Sigmoid colon (tissue), 6 donors: ENCODE measurements at regions not wholly inside any gene's neighbourhood (a gene's known extent, or its start where the extent isn't known, plus 50 kb on each side); places are given as distances from the start of the nearest gene placed in this dataset.

Source experiments
- DNase-seq: peaks from one replicate; pipeline ENCODE4 v3.0.0-alpha.2; 2019
- H3K27ac ChIP-seq, 4 donors: fragments of 200-600 bp; sonication (generic); one replicate each; pipeline ENCODE4 v1.5.1; 2016 to 2019; ENCODE audit warnings: mild to moderate bottlenecking in 1 of 4
- H3K27me3 ChIP-seq, 3 donors: fragments of 200-600 bp; sonication (generic); one replicate each; pipeline ENCODE4 v1.5.1; 2019; ENCODE audit warnings: mild to moderate bottlenecking in 1 of 3
- H3K36me3 ChIP-seq, 4 donors: fragments of 200-600 bp; sonication (generic); one replicate each; pipeline ENCODE4 v1.5.1; 2016 to 2019
- H3K4me1 ChIP-seq, 4 donors: fragments of 200-600 bp; sonication (generic); one replicate each; pipeline ENCODE4 v1.5.1; 2017 to 2019
- H3K4me3 ChIP-seq, 4 donors: fragments of 200-600 bp; sonication (generic); one replicate each; pipeline ENCODE4 v1.5.1; 2017 to 2019; ENCODE audit warnings: mild to moderate bottlenecking in 2 of 4, moderate library complexity in 1 of 4
- H3K9me3 ChIP-seq, 4 donors: fragments of 200-600 bp in 3 of 4; sonication (generic) in 3 of 4; one replicate each; pipeline versions ENCODE4 v1.5.1 to v1.6.1; 2013 to 2019
- EP300 ChIP-seq, 4 donors: sonication (generic); formaldehyde crosslinking; IDR thresholded peaks; one replicate each; pipeline ENCODE4 v1.6.1; 2017; ENCODE audit warnings: antibody characterized with exemption in 4 of 4
- POLR2A ChIP-seq, 2 donors: fragments of 450-650 bp; IDR thresholded peaks; one replicate each; pipeline ENCODE4 v1.6.1; 2016; ENCODE audit warnings: antibody characterized with exemption in 2 of 2, mild to moderate bottlenecking in 2 of 2, moderate library complexity in 2 of 2
- POLR2AphosphoS5 ChIP-seq, 4 donors: sonication (generic); formaldehyde crosslinking; IDR thresholded peaks; one replicate each; pipeline ENCODE4 v1.6.1; 2017; ENCODE audit warnings: antibody characterized with exemption in 4 of 4
- WGBS, 2 donors: extraction: QIAGEN DNeasy Blood & Tissue Kit; methylation state at CpG; one replicate each; pipeline ENCODE4 v1.1.7; 2013; 5-methylcytosine and 5-hydroxymethylcytosine counted together
- intact Hi-C: fragments of 100-400 bp; cut with DNase I; formaldehyde crosslinking; loops from one replicate; pipeline ENCODE4 v1.15.1; 2023
- TF ChIP-seq, protein P1 (sequence below), 4 experiments: fragments of 450-650 bp in 3 of 4; fragments of 200-600 bp in 1 of 4; IDR thresholded peaks; one replicate each; pipeline ENCODE4 v1.5.1; 2016 to 2019; ENCODE audit warnings: antibody characterized with exemption in 4 of 4, mild to moderate bottlenecking in 3 of 4, moderate library complexity in 2 of 4
- donor health status: healthy with polysubstance abuse.
- donor health status: healthy.

DNA sequence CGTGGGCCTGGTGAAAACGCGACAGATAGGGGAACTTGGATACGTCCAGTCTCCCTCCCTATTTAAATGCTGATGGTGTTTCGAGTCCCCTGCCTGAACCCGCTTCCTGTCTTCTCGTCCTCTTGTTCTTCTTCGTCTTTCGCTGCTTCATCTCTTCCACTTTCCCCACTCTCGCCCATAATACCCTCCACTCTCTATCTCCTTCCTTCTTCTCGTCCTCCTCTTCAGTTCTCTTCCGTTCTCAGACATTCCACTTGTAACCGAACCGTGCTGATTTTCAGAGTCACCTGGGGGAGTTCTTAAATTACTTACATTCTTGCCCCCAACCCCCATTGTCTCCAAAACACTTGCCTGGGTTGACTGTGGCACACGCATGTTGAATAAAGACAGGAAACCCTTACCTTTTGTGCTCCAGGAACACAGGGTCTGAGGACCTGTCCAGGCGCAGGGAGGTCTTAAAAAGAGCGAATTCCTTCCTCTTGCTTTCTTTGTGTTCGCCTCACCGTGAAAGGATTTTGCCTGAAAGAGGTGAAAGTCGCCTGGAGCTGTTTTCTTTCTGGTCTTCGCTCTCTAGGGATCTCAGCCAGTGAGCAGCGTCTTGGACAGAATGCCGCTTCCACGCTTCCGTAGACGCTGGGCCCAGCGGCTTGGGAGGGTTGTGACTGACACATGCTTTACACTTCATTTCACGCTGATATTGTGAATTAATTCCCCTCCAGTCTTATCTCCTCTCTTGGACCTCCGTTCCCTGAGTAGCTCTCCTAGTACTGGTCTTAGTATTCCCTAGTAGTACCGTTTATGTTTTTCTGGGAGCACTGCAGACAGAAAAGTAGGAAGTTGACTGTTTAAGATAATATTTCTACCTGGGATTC, 184.0 kb downstream of the GPX5 start:
- Histone ChIP-seq H3K27ac (no peak overlapping the region), H3K9me3 (peaks cover 0 to 18% (median 8%) of the 10 kb centered on the region in 4 donors), H3K4me3 (no peak overlapping the region), H3K36me3 (no peaks in the 10 kb centered on the region), H3K27me3 (peaks cover 10 to 58% (median 14%) of the 10 kb centered on the region in 3 donors), H3K4me1 (no peaks in the 10 kb centered on the region)
- WGBS, 2 donors: 17 to 63% methylated on average over 30 of the region's 30 CpGs
- intact Hi-C loops: no loop called here
- no peak for DNase-seq
- TF ChIP-seq POLR2AphosphoS5 (IDR thresholded peaks at IDR 0.05): no peak
- TF ChIP-seq, protein P1, sequence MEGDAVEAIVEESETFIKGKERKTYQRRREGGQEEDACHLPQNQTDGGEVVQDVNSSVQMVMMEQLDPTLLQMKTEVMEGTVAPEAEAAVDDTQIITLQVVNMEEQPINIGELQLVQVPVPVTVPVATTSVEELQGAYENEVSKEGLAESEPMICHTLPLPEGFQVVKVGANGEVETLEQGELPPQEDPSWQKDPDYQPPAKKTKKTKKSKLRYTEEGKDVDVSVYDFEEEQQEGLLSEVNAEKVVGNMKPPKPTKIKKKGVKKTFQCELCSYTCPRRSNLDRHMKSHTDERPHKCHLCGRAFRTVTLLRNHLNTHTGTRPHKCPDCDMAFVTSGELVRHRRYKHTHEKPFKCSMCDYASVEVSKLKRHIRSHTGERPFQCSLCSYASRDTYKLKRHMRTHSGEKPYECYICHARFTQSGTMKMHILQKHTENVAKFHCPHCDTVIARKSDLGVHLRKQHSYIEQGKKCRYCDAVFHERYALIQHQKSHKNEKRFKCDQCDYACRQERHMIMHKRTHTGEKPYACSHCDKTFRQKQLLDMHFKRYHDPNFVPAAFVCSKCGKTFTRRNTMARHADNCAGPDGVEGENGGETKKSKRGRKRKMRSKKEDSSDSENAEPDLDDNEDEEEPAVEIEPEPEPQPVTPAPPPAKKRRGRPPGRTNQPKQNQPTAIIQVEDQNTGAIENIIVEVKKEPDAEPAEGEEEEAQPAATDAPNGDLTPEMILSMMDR (IDR thresholded peaks at IDR 0.05): no peak
- TF ChIP-seq POLR2A (IDR thresholded peaks at IDR 0.05): no peak
- no peak for TF ChIP-seq EP300 (IDR thresholded peaks at IDR 0.05)

DNA sequence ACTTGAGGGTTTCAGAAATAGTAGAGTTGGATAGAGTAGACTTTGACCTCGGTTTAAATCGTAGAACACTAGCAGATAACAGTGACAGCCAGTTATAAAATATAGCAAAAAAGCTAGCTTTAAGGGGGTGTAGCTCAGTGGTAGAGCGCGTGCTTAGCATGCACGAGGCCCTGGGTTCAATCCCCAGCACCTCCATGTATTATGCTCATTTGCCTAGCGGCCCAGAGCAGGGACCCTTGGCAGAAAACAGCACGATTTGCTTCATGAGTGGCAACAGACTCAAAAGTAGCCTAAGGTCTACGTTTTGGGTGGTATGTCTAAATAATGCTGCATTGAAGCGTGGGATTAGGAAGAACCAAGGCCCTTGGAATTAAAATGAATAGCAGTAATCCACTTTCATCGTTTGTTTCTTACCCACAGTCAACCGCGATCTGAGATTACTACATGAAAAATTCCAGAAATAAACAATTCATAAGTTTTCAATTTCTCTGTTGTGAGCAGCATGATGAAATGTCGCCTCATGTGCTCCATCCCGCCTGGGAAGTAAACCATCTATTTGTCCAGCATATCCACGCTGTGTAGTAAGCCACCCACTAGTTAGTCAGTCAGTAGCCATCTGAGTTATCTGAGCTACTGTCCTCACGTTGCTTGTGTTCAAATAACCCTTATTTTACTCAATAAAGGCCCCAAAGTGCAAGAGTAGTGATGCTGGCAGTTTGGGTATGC, 184.9 kb downstream of the GPX5 start:
- H3K9me3 ChIP-seq: peaks cover 0 to 18% (median 8%) of the 10 kb centered on the region in 4 donors
- no peaks in the 10 kb centered on the region for H3K36me3 ChIP-seq
- intact Hi-C loops: no loop called here
- H3K4me3 ChIP-seq: no peak overlapping the region
- no peak for TF ChIP-seq POLR2AphosphoS5 (IDR thresholded peaks at IDR 0.05)
- TF ChIP-seq EP300 (IDR thresholded peaks at IDR 0.05): no peak
- no peak for TF ChIP-seq POLR2A (IDR thresholded peaks at IDR 0.05)
- TF ChIP-seq, protein P1 (IDR thresholded peaks at IDR 0.05): no peak
- no peak overlapping the region for H3K27ac ChIP-seq
- H3K27me3 ChIP-seq: peaks cover 10 to 53% (median 14%) of the 10 kb centered on the region in 3 donors
- 48 to 70% methylated on average over 16 of the region's 16 CpGs for WGBS, 2 donors
- DNase-seq: no peak
- H3K4me1 ChIP-seq: no peaks in the 10 kb centered on the region

DNA sequence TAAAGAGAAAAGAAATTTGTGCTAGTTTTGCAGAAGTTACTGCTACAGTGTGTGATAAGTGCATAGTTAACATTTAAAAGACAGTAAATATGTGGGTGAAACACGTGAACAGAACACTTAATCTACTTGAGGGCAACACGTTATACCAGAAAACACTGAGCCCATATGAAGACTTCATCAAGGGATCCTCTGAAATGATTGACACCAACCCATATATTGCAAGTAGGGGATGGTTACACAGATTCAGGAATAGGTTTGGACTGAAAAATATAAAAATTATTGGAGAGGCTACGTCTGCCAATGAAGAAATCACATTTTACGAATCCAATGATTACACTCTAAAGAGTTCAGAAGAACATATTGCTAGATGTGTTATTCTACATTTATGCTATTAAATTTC, 185.6 kb downstream of the GPX5 start:
- H3K27ac ChIP-seq: no peak overlapping the region
- TF ChIP-seq EP300 (IDR thresholded peaks at IDR 0.05) (no peak), POLR2AphosphoS5 (IDR thresholded peaks at IDR 0.05) (no peak), POLR2A (IDR thresholded peaks at IDR 0.05) (no peak)
- TF ChIP-seq, protein P1 (IDR thresholded peaks at IDR 0.05): no peak
- DNase-seq: no peak
- WGBS, 2 donors: 72 to 79% methylated on average over 4 of the region's 4 CpGs
- no peaks in the 10 kb centered on the region for H3K36me3 ChIP-seq
- intact Hi-C loops: no loop called here
- peaks cover 10 to 53% (median 14%) of the 10 kb centered on the region in 3 donors for H3K27me3 ChIP-seq
- H3K4me1 ChIP-seq: no peaks in the 10 kb centered on the region
- H3K9me3 ChIP-seq: peaks cover 0 to 18% (median 8%) of the 10 kb centered on the region in 4 donors
- no peak overlapping the region for H3K4me3 ChIP-seq

DNA sequence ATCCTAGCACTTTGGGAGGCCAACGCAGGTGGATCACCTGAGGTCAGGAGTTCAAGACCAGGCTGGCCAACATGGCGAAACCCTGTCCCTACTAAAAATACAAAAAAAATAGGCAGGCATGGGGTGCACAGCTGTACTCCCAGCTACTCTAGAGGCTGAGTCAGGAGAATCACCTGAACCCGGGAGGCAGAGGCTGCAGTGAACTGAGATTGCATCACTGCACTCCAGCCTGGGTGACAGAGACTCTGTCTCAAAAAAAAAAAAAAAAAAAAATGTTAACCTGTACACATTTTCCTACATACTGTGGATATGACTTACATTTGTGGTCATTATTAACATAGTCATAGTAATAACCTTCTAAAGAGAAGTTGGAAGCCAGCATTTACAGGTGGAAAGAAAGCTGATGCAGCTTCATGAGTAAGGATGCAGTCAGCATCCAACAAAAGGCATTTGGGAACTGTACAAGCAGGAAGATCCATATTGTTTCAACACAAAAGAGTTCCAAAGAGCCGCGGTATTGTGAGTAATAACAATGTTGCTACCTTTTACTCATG, 186.2 kb downstream of the GPX5 start:
- WGBS, 2 donors: 70 to 75% methylated on average over 5 of the region's 5 CpGs
- Histone ChIP-seq H3K27ac (no peak overlapping the region), H3K27me3 (peaks cover 10 to 56% (median 14%) of the 10 kb centered on the region in 3 donors), H3K4me3 (no peak overlapping the region), H3K36me3 (no peaks in the 10 kb centered on the region), H3K4me1 (no peaks in the 10 kb centered on the region), H3K9me3 (peaks cover 0 to 13% (median 8%) of the 10 kb centered on the region in 4 donors)
- DNase-seq: no peak
- TF ChIP-seq POLR2A (IDR thresholded peaks at IDR 0.05) (no peak), EP300 (IDR thresholded peaks at IDR 0.05) (no peak), POLR2AphosphoS5 (IDR thresholded peaks at IDR 0.05) (no peak)
- TF ChIP-seq, protein P1 (IDR thresholded peaks at IDR 0.05): no peak
- intact Hi-C loops: no loop called here
